Trophoblast cell (in vitro differentiated cells and primary cell): ENCODE measurements at regions not wholly inside any gene's neighbourhood (a gene's known extent, or its start where the extent isn't known, plus 50 kb on each side); places are given as distances from the start of the nearest gene placed in this dataset.

Experiments used
- DNase-seq, 2 donors: peaks; one replicate each; pipeline ENCODE4 v3.0.0-alpha.2; 2016
- H2AFZ ChIP-seq: 2 replicates; pipeline ENCODE4 v1.6.1; 2013; ENCODE audit warnings: low read length, moderate library complexity, mild to moderate bottlenecking; ENCODE audit not compliant: insufficient read depth, poor library complexity
- H2AK5ac ChIP-seq: 2 replicates; pipeline ENCODE4 v1.6.1; 2013; ENCODE audit warnings: mild to moderate bottlenecking, low read length
- H2BK120ac ChIP-seq: 2 replicates; pipeline ENCODE4 v1.6.1; 2013; ENCODE audit warnings: low read length, mild to moderate bottlenecking, moderate library complexity; ENCODE audit not compliant: insufficient read depth, poor library complexity
- H2BK12ac ChIP-seq: 2 replicates; pipeline ENCODE4 v1.6.1; 2013; ENCODE audit warnings: mild to moderate bottlenecking, low read length, moderate library complexity
- H2BK5ac ChIP-seq: 2 replicates; pipeline ENCODE4 v1.6.1; 2013; ENCODE audit warnings: low read length, low read depth, moderate library complexity, mild to moderate bottlenecking; ENCODE audit not compliant: poor library complexity
- H3K14ac ChIP-seq: 2 replicates; pipeline ENCODE4 v1.6.1; 2013; ENCODE audit warnings: mild to moderate bottlenecking, low read length
- H3K18ac ChIP-seq: 2 replicates; pipeline ENCODE4 v1.6.1; 2013; ENCODE audit warnings: mild to moderate bottlenecking, low read length
- H3K23ac ChIP-seq: 2 replicates; pipeline ENCODE4 v1.6.1; 2013; ENCODE audit warnings: low read length
- H3K27ac ChIP-seq: 2 replicates; pipeline ENCODE4 v1.5.1; 2013; ENCODE audit warnings: low read depth, mild to moderate bottlenecking, inconsistent platforms, low read length, moderate library complexity
- H3K27me3 ChIP-seq: 2 replicates; pipeline ENCODE4 v1.6.1; 2013; ENCODE audit warnings: inconsistent platforms, mild to moderate bottlenecking, low read length, moderate library complexity; ENCODE audit not compliant: insufficient read depth
- H3K36me3 ChIP-seq, 2 experiments: 1 replicate in 1 of 2; 2 replicates in 1 of 2; pipeline ENCODE4 v1.6.1; 2013; ENCODE audit warnings: low read length in 2 of 2, mild to moderate bottlenecking in 2 of 2, moderate library complexity in 1 of 2; ENCODE audit not compliant: insufficient read depth in 2 of 2, control insufficient read depth in 1 of 2
- H3K4ac ChIP-seq: 2 replicates; pipeline ENCODE4 v1.6.1; 2013; ENCODE audit warnings: low read depth, mild to moderate bottlenecking, low read length, moderate library complexity
- H3K4me1 ChIP-seq, 2 experiments: 1 replicate in 1 of 2; 2 replicates in 1 of 2; pipeline ENCODE4 v1.6.1; 2013; ENCODE audit warnings: low read length in 2 of 2, mild to moderate bottlenecking in 2 of 2, moderate library complexity in 1 of 2; ENCODE audit not compliant: insufficient read depth in 2 of 2, control insufficient read depth in 1 of 2
- H3K4me2 ChIP-seq: 2 replicates; pipeline ENCODE4 v1.6.1; 2013; ENCODE audit warnings: inconsistent platforms, mild to moderate bottlenecking, low read length, moderate library complexity
- H3K4me3 ChIP-seq: 2 replicates; pipeline ENCODE4 v1.5.1; 2013; ENCODE audit warnings: mild to moderate bottlenecking, low read depth, low read length, inconsistent platforms
- H3K79me1 ChIP-seq: one replicate; pipeline ENCODE4 v1.6.1; 2013; ENCODE audit warnings: low read length
- H3K79me2 ChIP-seq: 2 replicates; pipeline ENCODE4 v1.6.1; 2013; ENCODE audit warnings: low read length, mild to moderate bottlenecking; ENCODE audit not compliant: control insufficient read depth, insufficient read depth, poor library complexity
- H3K9ac ChIP-seq: 2 replicates; pipeline ENCODE4 v1.6.1; 2013; ENCODE audit warnings: mild to moderate bottlenecking, low read length
- H3K9me3 ChIP-seq: 2 replicates; pipeline ENCODE4 v1.6.1; 2013; ENCODE audit warnings: low read depth, mild to moderate bottlenecking, control low read depth, inconsistent platforms, low read length; ENCODE audit not compliant: insufficient read depth
- H4K12ac ChIP-seq: 2 replicates; pipeline ENCODE4 v1.6.1; 2013; ENCODE audit warnings: low read depth, mild to moderate bottlenecking, low read length, moderate library complexity
- H4K8ac ChIP-seq: 2 replicates; pipeline ENCODE4 v1.6.1; 2013; ENCODE audit warnings: low read depth, mild to moderate bottlenecking, low read length, moderate library complexity
- H4K91ac ChIP-seq: one replicate; pipeline ENCODE4 v1.6.1; 2013; ENCODE audit warnings: low read depth, mild to moderate bottlenecking, low read length, moderate library complexity
- WGBS: extraction: QIAGEN DNeasy Blood & Tissue Kit; methylation state at CpG from one replicate; pipeline ENCODE4 v1.1.7; 2013; ENCODE audit warnings: missing lambda C conversion rate; ENCODE audit not compliant: insufficient read length, insufficient coverage; ENCODE audit errors: extremely low coverage; 5-methylcytosine and 5-hydroxymethylcytosine counted together

GRCh38 chr11:69361466-69361865 lies 67.5 kb downstream of the MYEOV start:
- no peak overlapping the region for H4K8ac ChIP-seq
- no CpG with 5 or more reads among the region's 9 CpGs for WGBS
- no peak overlapping the region for H2AK5ac ChIP-seq
- no peaks in the 10 kb centered on the region for H3K36me3 ChIP-seq
- H2BK120ac ChIP-seq: no peak overlapping the region
- H4K12ac ChIP-seq: no peak overlapping the region
- H3K4me2 ChIP-seq: no peak overlapping the region
- no peaks in the 10 kb centered on the region for H3K79me1 ChIP-seq
- H2AFZ ChIP-seq: no peak overlapping the region
- H3K4ac ChIP-seq: no peak overlapping the region
- H2BK5ac ChIP-seq: no peak overlapping the region
- no peaks in the 10 kb centered on the region for H3K27me3 ChIP-seq
- no peak overlapping the region for H4K91ac ChIP-seq
- DNase-seq: no peak
- no peaks in the 10 kb centered on the region for H3K79me2 ChIP-seq
- no peak overlapping the region for H2BK12ac ChIP-seq
- peaks cover 6% of the 10 kb centered on the region for H3K9me3 ChIP-seq
- no peak overlapping the region for H3K14ac ChIP-seq
- no peak overlapping the region for H3K23ac ChIP-seq
- H3K18ac ChIP-seq: no peak overlapping the region
- no peak overlapping the region for H3K4me3 ChIP-seq
- no peak overlapping the region for H3K9ac ChIP-seq
- no peak overlapping the region for H3K27ac ChIP-seq
- no peaks in the 10 kb centered on the region for H3K4me1 ChIP-seq

- Histone ChIP-seq H2BK5ac (no peak overlapping the region), H2AFZ (no peak overlapping the region), H3K4me2 (no peak overlapping the region), H3K9me3 (peaks cover 6% of the 10 kb centered on the region), H3K4me1 (no peaks in the 10 kb centered on the region), H3K18ac (no peak overlapping the region), H3K36me3 (no peaks in the 10 kb centered on the region), H3K4ac (no peak overlapping the region), H3K23ac (no peak overlapping the region), H3K27me3 (no peaks in the 10 kb centered on the region), H2AK5ac (no peak overlapping the region), H3K27ac (no peak overlapping the region), H4K12ac (no peak overlapping the region), H3K9ac (no peak overlapping the region), H3K14ac (no peak overlapping the region), H4K91ac (no peak overlapping the region), H2BK120ac (no peak overlapping the region), H4K8ac (no peak overlapping the region), H3K79me2 (no peaks in the 10 kb centered on the region), H3K4me3 (no peak overlapping the region), H2BK12ac (no peak overlapping the region), H3K79me1 (no peaks in the 10 kb centered on the region)
- WGBS: no CpG with 5 or more reads among the region's 3 CpGs
- no peak for DNase-seq
Measured at GRCh38 chr11:69362315-69362714, 68.4 kb downstream of the MYEOV start.

- Histone ChIP-seq H4K8ac (no peak overlapping the region), H4K91ac (no peak overlapping the region), H2BK12ac (no peak overlapping the region), H3K4me1 (no peaks in the 10 kb centered on the region), H4K12ac (no peak overlapping the region), H3K4me3 (no peak overlapping the region), H2BK5ac (no peak overlapping the region), H3K4ac (no peak overlapping the region), H3K18ac (no peak overlapping the region), H2AK5ac (no peak overlapping the region), H2BK120ac (no peak overlapping the region), H3K14ac (no peak overlapping the region), H3K4me2 (no peak overlapping the region), H3K79me1 (no peaks in the 10 kb centered on the region), H3K9me3 (peaks cover 5% of the 10 kb centered on the region), H3K36me3 (no peaks in the 10 kb centered on the region), H3K9ac (no peak overlapping the region), H3K23ac (no peak overlapping the region), H3K27me3 (no peaks in the 10 kb centered on the region), H3K79me2 (no peaks in the 10 kb centered on the region), H2AFZ (no peak overlapping the region), H3K27ac (no peak overlapping the region)
- no peak for DNase-seq
- no CpG with 5 or more reads among the region's 4 CpGs for WGBS
Measured at GRCh38 chr11:69364921-69365320, 71.0 kb downstream of the MYEOV start.

GRCh38 chr11:69365558-69365957 lies 71.6 kb downstream of the MYEOV start:
- Histone ChIP-seq H3K79me2 (no peaks in the 10 kb centered on the region), H3K36me3 (no peaks in the 10 kb centered on the region), H3K79me1 (no peaks in the 10 kb centered on the region), H3K14ac (no peak overlapping the region), H2AK5ac (no peak overlapping the region), H4K91ac (no peak overlapping the region), H3K18ac (no peak overlapping the region), H3K4me3 (no peak overlapping the region), H3K23ac (no peak overlapping the region), H3K4me1 (no peaks in the 10 kb centered on the region), H3K4me2 (no peak overlapping the region), H4K8ac (no peak overlapping the region), H3K27ac (no peak overlapping the region), H3K4ac (no peak overlapping the region), H3K9me3 (peaks cover 5% of the 10 kb centered on the region), H3K9ac (no peak overlapping the region), H2BK5ac (no peak overlapping the region), H4K12ac (no peak overlapping the region), H2BK12ac (no peak overlapping the region), H2BK120ac (no peak overlapping the region), H3K27me3 (no peaks in the 10 kb centered on the region), H2AFZ (no peak overlapping the region)
- DNase-seq: no peak
- 100% methylated on average over 3 of the region's 4 CpGs for WGBS
